Left forelimb (tissue), 1 donor: ENCODE measurements at regions not wholly inside any gene's neighbourhood (a gene's known extent, or its start where the extent isn't known, plus 50 kb on each side); places are given as distances from the start of the nearest gene placed in this dataset.

Source experiments
- DNase-seq: peaks from one replicate; pipeline ENCODE4 v3.0.0-alpha.2; 2018; ENCODE audit warnings: low spot score

GRCh38 chr17:72030067-72030899 lies 90.5 kb upstream of the SOX9 start:
- DNase-seq, result peak; percentile 73

GRCh38 chr17:72031219-72031884 lies 89.5 kb upstream of the SOX9 start:
- no peak for DNase-seq

GRCh38 chr17:72033334-72033733 lies 87.5 kb upstream of the SOX9 start:
- DNase-seq, result no peak

- no peak for DNase-seq
Observed at GRCh38 chr17:72034000-72034399, 86.8 kb upstream of the SOX9 start.

- no peak for DNase-seq
Observed at GRCh38 chr17:72038427-72038826, 82.4 kb upstream of the SOX9 start.

- no peak for DNase-seq
Observed at GRCh38 chr17:72039490-72039889, 81.3 kb upstream of the SOX9 start.

GRCh38 chr17:72046178-72046577 lies 74.6 kb upstream of the SOX9 start:
- DNase-seq, result no peak

GRCh38 chr17:72046643-72047612 lies 73.9 kb upstream of the SOX9 start:
- DNase-seq, result no peak

- DNase-seq, result no peak
Observed at GRCh38 chr17:72049914-72050313, 70.9 kb upstream of the SOX9 start.

- no peak for DNase-seq
Observed at GRCh38 chr17:72053036-72053435, 67.8 kb upstream of the SOX9 start.

- DNase-seq, result no peak
Observed at GRCh38 chr17:72053449-72053848, 67.4 kb upstream of the SOX9 start.

- DNase-seq, result no peak
Observed at GRCh38 chr17:72056155-72056554, 64.7 kb upstream of the SOX9 start.

- no peak for DNase-seq
Observed at GRCh38 chr17:72056727-72057290, 64.0 kb upstream of the SOX9 start.

- no peak for DNase-seq
Observed at GRCh38 chr17:72060084-72060483, 60.7 kb upstream of the SOX9 start.

GRCh38 chr17:72063262-72063661 lies 57.6 kb upstream of the SOX9 start:
- DNase-seq, result no peak

GRCh38 chr17:72063756-72064450 lies 56.9 kb upstream of the SOX9 start:
- DNase-seq, result no peak

GRCh38 chr17:72064606-72065193 lies 56.1 kb upstream of the SOX9 start:
- no peak for DNase-seq

GRCh38 chr17:72065556-72065955 lies 55.3 kb upstream of the SOX9 start:
- DNase-seq, result no peak

GRCh38 chr17:72068643-72069042 lies 52.2 kb upstream of the SOX9 start:
- DNase-seq, result no peak

- no peak for DNase-seq
Observed at GRCh38 chr17:72069586-72070202, 51.1 kb upstream of the SOX9 start.
